Middle frontal gyrus (tissue), 1 donor: ENCODE measurements at regions not wholly inside any gene's neighbourhood (a gene's known extent, or its start where the extent isn't known, plus 50 kb on each side); places are given as distances from the start of the nearest gene placed in this dataset.

Experiments
- DNase-seq: peaks from one replicate; pipeline ENCODE4 v3.0.0-alpha.2; 2015; ENCODE audit warnings: low spot score; ENCODE audit errors: extremely low spot score

DNA sequence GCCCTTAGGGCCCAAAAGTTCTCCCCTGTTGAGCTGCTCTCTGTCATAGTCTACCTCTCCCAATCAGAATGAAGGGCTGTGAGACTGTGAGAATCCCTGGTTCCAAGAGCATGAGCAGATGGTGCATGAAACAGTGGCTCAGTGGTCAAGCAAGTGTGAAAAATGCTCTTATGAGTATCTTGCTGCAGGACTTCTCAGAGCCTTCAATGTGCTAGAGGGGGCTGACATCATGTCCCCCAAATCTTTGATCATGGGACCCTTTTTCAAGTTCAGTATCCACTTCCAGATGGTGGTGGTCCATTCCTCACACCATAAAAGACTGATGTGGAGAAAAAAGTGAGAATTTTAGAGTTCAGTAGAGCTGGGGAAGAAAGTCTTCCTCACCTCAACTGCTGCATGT is 265.3 kb upstream of the HABP2 start:
- DNase-seq, result no peak

DNA sequence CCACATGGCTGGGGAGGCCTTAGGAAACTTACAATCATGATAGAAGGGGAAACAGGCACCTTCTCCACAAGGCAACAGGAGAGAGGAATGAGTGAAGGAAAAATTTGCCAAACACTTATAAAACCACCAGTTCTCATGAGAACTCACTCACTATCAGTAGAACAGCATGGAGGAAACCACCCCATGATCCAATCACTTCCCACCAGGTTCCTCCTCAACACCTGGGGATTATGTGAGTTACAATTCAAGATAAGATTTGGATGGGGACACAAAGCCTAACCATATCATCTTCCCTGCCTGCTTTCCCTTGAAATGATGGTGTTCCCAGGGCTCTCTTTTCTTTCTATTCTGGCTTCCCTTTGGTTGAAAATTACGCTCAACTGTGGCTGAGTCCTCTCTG is 262.7 kb upstream of the HABP2 start:
- DNase-seq, result no peak

- DNase-seq, result no peak
These were observed 261.4 kb upstream of the HABP2 start for GRCh38 chr10:113291413-113291812.

- no peak for DNase-seq
These were observed 260.8 kb upstream of the HABP2 start for GRCh38 chr10:113292086-113292485.

DNA sequence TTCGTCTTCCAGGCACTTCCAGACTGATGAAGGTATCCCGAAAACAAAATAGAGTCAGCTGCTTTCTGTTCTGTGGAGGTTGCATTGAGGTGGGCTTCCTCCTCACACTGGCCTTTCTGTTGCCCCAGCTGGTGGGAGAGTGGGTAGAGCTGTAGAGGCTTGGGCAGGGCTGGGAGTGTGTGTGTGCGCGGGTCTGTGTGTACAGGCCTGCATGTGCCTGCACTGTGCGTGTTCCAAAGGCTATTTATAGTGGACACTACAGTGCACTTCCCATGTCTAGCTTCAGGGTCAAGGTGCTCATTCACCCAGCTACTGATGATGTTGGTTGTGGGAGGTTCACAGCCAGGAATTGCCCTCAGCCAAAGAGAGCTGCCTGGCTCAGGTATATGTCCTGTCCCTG is 260.1 kb upstream of the HABP2 start:
- DNase-seq, result no peak

DNA sequence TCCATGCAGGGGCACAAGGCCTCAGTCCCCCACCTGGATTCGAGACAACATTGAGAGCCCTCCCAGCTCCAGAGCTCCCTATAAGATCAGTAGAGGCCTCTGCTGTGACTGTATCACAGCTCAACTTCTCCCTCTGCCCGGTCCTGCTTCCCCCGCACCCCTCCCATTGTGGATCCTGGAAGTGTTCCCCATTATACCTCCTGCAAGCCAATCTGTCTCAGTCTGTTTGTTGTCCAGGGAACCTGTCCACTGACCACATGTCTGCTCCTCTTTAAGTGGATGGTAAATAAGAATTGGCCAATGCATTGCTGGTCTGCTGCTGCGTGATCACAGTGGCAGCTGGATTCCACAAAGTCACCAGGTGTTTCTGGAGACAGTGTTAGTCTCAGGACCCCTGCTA is 259.7 kb upstream of the HABP2 start:
- DNase-seq, result no peak

- no peak for DNase-seq
These were observed 258.0 kb upstream of the HABP2 start for GRCh38 chr10:113294868-113295267.

GRCh38 chr10:113297226-113297625 is 255.6 kb upstream of the HABP2 start:
- no peak for DNase-seq

- no peak for DNase-seq
These were observed 254.2 kb upstream of the HABP2 start for GRCh38 chr10:113298616-113299015.

- DNase-seq, result no peak
These were observed 252.7 kb upstream of the HABP2 start for GRCh38 chr10:113300201-113300600.

DNA sequence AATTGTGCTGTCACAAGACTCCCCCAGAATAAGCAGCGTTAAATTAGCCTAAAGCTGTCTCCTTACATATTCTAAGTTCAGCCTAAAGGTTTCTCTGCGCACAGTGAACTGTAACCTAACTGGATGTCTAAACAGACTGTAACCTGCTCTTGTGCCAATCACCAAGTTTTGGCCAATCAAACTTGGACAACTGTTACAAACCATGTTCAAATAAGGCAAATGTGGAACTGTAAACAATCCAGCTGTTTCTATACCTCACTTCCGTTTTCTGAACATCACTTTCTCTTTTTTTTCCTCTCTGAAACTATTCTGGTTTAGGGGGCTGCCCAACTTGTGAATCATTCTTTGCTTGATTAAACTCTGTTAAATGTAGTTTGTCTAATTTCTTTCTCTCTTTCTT is 252.2 kb upstream of the HABP2 start:
- DNase-seq, result no peak

- no peak for DNase-seq
These were observed 251.4 kb upstream of the HABP2 start for GRCh38 chr10:113301342-113301984.

DNA sequence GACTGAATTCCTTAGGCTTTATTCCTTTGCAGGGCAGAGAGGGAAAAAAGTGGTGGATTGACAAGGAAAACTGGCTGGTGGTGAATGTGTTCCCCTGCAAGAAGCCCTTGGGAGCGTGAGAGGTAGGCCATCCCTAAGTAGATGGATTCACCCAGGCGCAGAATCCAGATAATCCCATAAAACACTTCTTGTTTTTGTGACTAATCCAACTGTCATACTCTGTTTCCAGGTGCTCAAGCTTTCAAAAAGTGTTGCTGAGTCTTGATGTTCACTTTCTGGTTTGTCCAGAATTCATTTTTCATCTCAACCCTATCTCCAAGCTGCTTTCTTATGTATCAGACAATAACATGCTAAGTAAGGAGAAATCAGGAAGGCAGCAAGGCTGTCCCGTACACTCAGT is 250.8 kb upstream of the HABP2 start:
- no peak for DNase-seq

DNA sequence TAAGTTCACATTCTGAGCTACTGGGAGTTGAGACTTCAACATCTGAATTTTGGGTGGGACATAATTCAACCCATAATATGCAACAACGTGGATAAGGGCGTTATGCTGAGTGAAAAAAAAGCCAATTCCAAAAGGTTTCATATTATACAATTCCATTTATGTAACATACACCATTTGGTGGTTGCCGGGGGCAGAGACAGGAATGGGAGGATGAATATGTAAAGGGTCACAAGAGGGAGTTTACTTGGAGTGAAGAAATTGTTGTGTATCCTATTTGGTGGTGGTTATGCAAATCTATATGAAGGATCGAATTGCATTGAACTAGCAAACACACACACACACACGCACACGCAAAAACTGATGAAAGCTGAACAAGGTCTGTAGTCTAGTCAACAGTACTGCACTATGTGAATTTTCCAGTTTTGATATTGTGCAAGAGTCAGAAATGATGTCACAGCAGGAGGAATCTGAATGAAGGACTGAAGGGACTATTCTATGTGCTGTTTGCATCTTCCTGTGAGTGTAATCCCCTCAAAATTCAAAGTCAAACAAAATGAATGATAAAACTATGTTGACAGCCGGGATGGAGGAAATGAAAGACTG is 249.2 kb upstream of the HABP2 start:
- DNase-seq, result no peak

DNA sequence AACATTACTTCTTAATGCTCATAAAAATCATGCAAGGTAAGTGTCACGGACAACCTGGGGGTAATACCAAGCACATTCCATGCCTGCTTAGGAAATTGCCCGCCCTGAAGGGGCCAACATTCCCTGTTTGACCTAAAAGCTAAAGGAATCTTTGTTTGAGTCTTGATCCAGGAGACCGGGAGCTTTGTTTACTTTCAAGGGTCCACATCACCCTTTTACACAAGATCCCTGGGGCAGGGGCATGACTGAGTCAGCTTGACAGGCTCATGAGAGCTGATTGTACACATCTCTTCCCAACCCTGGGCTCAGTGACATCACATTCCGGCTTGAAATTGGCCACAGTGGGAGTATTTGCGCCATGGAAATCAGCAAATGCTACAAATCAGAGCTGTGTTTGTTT is 248.1 kb upstream of the HABP2 start:
- no peak for DNase-seq

GRCh38 chr10:113305871-113306270 is 247.0 kb upstream of the HABP2 start:
- DNase-seq, result no peak

DNA sequence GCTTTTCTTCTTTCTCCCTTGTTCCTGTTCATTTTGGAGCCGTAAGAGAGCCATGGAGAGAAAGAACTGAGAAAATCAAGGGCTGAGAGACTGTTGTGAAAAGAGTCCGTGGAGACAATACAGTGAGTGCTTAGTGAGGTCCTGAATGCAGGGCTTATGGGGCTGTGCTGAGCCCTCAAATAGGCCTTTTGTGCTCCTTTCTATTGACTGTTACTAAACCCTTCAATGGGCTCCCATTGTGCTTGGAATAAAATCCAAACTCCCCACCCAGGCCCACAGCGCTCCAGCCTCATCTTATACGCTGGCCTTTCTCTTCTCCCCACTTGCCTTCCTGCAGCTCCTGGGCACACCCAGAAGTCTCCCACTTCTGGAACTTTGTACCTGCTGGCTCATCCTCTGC is 243.1 kb upstream of the HABP2 start:
- DNase-seq, result no peak

- DNase-seq, result no peak
These were observed 242.5 kb upstream of the HABP2 start for GRCh38 chr10:113310347-113310746.

DNA sequence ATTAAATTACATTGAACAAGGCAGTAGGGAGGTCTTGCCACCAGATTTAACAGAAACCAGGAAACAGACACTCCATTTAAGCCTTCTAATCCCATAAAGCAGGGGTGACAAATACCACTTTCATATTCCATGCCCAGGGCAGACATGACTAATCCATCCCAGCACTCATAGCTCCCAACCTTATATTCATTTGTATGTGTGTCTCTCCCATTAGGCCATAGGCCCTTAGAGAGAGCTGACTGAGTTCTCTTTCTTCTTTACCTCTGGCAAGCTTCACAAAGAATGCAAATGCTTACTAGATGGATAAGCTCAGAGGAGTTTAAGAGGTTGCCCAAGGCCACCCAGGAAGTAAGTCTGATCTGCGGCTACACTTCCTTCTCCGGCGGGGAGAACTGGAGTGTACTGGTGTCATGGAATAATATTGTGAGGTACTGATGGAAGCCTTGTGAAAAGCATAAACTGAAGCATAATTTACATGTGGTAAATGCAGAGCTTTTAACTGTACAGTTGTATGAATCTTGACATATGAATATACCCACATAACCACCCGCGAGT is 239.7 kb upstream of the HABP2 start:
- DNase-seq, result no peak

DNA sequence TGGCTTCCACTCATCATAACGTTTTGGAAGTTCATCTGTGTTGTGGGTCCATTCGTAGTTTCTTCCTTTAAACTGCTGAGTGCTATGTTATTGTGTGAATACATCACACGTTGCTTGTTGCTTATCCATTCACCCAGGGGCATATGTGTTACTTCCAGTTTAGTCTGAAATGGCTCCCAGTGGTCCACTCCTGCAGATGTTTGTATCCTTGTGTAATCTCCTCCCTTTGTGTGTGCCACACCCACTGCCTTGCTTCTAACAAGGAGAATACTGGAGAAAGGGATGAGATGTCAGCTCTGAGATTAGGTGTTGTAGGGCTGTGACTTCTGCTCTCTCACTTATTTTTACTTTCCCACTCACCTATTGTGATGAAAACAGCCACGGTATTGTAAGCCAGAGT is 239.1 kb upstream of the HABP2 start:
- DNase-seq, result no peak

DNA sequence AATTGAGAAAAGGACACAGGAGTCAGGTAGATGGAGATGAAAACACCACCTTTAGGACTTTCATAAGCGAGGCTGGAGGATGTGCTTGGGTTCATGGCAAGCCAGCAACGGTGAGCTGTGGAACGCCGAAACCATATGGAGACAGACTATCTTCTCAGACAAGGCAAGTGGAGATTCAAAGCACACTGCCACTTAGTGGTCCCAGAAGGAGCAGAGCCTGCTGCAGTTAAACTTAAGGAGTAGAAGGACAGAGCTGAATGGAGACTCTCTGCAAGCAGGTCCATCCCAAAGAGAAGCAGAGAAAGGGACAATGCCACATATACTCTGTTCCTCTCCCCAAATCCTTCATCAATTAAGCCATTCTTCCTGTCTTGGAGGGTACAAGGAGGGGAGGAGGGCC is 236.3 kb upstream of the HABP2 start:
- DNase-seq, result no peak

- no peak for DNase-seq
These were observed 235.4 kb upstream of the HABP2 start for GRCh38 chr10:113317489-113317888.

DNA sequence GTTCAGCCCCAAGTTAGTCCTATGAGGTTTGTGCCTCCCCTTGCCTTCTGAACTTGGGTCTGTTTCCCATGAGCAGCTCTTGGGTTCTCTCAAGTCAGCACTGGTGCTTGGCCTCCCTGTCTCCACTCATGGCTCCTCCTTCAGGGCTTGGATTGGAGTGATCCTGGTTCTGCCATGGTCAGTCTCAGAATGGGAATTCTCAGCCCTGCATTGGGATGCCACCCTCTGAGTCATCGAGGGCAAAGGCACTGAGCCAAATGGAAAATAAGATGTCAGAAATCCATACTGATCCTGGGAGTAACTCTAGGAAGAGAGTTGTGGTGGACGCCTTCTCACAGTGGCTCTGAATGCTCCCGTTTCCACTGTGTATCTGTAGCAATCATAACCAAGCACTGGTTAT is 233.4 kb upstream of the HABP2 start:
- no peak for DNase-seq
